IPS-18c (cell line): ENCODE measurements at regions not wholly inside any gene's neighbourhood (a gene's known extent, or its start where the extent isn't known, plus 50 kb on each side); places are given as distances from the start of the nearest gene placed in this dataset.

ENCODE experiments used
- H3K4me3 ChIP-seq: 2 replicates; pipeline ENCODE4 v1.7.0; 2013; ENCODE audit warnings: low read depth, mild to moderate bottlenecking, low read length, moderate library complexity; ENCODE audit not compliant: insufficient read depth
- H3K9me3 ChIP-seq: one replicate; pipeline ENCODE4 v1.6.1; 2013; ENCODE audit warnings: mild to moderate bottlenecking, low read length, moderate library complexity; ENCODE audit not compliant: control insufficient read depth, insufficient read depth

DNA sequence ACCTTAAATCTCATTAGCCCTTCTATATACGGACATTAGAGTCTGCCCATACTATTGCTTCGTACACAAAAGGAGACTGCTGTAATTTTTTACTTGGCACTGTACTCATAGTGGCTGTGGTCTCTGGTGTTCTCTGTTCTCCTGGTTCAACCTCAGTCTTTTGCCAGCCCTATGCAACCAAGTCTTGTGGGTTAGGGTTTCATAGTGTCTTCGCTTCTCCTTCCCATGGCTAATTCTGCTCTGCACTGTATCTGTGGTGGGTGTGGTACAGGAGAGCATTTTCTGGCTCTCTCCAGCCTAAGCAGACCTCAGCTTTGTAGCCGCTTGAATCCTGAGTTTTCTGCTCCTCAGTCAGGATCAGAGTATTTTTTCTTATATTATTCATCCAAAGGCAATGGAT is 981.2 kb downstream of the SQOR start:
- H3K4me3 ChIP-seq = no peak overlapping the region
- peaks cover 6% of the 10 kb centered on the region for H3K9me3 ChIP-seq

DNA sequence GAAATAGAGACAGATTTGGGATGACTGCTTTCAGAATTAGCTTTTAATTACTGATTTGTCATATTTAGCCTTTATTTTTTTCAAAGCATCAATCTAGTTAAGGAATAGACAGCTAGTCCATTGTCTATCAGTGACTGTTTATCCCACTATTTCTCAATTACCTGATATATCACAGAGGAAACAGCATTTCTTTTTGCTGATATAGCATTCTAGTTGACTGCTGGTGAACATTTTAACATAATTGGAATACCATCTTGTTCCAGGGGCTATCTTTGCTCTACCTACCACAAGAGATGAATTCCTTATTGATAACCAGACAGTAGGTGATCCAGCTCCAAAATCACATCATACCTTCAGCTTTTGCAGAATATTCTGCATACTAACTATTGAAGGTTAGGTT is 982.7 kb downstream of the SQOR start:
- Histone ChIP-seq H3K9me3 (peaks cover 6% of the 10 kb centered on the region), H3K4me3 (no peak overlapping the region)

DNA sequence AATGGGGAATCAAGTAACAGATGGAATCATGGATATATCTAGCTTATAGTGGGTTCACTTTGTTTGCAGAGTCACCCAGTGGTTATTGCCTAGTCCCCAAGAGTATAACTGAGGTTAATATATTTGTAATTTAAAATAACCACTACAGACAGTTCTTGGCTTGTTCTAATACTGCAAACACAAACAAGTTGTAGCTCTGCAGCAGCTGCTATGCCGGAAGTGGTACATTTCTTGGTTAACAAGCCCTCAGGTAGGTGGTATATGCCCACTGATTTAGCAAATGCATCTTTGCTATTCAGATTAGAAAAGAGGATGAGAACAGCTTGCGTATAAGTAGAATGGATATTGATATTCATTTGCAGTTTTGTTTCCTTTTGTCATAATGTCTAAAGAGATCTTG is 984.2 kb downstream of the SQOR start:
- peaks cover 6% of the 10 kb centered on the region for H3K9me3 ChIP-seq
- no peak overlapping the region for H3K4me3 ChIP-seq

DNA sequence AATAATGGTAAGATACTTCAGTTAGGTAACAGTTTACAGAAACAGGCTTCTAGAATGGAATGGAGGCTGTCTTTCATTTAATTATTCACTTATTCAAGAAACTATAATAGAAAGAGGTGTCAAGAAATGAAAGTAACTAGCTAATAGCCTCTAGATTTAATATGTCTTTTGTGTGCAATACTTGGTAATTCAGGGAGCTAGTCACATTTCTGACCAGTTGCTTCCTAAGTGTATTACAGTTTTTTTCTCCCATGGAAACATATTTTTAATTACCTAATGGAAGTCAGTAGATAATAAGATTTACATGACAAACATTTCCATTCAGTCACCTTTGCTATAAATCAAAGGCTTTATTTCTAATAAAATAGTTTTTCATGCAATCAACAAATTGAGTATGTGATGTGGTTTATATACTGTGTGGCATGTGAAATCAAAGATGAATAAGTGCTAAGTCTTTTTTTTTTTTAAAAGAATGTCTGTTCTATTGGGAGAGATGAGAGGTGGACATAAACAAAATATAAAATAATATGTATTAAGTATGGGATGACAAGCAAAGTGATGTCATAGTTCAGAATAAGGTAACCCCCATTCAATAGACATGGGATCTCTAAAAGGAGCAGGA is 985.7 kb downstream of the SQOR start:
- Histone ChIP-seq H3K9me3 (peaks cover 3% of the 10 kb centered on the region), H3K4me3 (no peak overlapping the region)

DNA sequence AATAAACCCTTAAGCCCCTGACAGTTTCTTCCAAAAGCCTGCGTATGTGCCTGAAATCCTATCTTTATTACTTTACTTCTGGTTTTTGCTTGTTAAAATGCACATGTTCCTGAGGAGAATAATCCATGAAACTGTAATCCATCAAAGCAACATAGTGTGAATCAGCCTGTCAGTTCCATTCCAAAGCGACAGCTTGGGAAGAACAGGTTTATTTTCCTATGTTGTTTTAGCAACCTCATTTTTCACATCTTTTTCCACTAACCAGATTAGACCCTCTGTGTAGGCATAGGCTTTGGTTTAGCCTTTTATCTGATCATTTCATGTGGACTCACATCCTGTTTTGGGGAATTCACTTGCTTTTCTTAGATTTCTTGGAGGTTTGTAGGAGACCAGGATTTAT is 988.0 kb downstream of the SQOR start:
- H3K4me3 ChIP-seq = no peak overlapping the region
- H3K9me3 ChIP-seq = peaks cover 3% of the 10 kb centered on the region

DNA sequence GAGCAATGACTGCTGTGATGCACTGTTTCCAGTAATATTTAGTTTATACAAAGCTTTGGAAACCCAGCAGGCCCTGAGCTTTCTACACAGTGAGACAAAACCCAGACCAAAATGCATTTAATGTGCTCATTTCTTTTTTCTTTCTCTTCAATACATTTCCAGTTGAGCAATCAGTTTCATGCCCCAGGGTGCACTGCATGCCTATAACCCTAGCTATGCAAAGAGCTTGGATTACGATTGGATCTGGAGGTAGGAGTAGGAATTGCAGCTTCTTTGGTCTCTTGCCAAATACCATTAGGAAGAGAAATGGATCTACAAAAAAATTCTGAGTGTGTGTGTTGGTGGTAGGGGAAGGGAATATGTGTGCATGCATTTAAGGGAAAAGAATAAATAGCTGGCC is 1001.4 kb downstream of the SQOR start:
- Histone ChIP-seq H3K9me3 (no peaks in the 10 kb centered on the region), H3K4me3 (no peak overlapping the region)

DNA sequence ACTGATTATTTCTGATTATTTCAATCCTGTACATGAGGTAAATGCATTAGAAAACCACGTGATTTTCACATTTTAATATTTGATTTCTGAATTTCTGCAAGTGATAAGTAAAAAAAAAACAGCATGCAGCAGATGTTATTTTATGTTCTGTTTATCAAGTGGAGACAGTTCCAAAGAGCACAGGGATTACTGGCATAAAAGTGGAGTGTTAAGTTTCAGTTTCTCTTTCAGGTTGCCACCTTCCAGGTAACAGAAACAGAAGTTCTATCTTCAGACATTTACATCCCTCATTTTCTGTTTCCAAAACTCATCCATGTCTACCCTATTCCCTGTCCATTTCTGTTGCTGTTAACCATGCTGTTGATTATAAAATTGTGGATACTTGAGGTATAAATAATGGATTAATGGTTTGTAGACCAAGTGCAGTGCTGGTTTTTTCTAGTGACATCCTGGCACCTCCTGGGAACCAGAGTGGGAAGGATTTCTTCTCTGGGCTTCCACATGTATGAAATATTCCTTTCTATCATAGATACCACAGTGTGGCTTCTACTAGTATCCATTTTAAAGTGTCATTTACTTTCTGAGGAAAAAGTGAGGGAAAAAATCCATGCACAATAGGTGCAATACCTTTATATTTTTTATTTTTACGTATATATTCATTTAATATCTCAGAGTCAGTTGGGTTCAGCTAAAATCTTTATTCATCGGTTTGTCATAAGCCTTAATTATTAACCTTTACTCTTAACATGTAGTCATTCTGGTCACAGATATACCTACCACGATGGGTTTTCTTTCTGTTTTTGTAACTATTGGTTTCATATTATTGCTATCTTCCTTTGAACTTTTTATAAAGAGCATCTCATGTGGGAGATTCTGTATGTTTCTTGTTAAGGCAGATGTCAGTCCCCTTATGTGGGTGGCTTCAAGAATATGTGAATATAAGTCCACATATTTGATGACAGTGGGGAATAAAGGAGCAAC is 1010.0 kb downstream of the SQOR start:
- H3K4me3 ChIP-seq = no peak overlapping the region
- no peaks in the 10 kb centered on the region for H3K9me3 ChIP-seq

DNA sequence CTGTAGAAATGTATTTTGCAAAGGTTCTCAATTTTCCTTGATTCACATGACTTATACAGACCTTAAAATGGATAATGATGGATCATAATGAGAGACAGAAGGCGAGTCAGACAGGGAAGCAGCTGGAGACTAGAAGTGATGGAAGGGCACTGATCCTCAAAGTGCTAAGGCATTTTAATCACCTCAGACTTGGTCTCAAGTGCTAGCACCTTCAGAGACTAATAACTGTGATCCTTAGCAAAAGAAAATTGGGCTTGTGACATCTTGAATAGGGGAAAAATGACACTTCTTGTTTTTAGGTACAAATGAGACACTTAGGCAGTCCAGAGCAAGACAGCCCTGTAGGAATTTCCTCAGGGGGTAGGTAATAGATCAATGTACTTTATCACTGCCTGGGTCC is 1011.7 kb downstream of the SQOR start:
- Histone ChIP-seq H3K4me3 (no peak overlapping the region), H3K9me3 (no peaks in the 10 kb centered on the region)

DNA sequence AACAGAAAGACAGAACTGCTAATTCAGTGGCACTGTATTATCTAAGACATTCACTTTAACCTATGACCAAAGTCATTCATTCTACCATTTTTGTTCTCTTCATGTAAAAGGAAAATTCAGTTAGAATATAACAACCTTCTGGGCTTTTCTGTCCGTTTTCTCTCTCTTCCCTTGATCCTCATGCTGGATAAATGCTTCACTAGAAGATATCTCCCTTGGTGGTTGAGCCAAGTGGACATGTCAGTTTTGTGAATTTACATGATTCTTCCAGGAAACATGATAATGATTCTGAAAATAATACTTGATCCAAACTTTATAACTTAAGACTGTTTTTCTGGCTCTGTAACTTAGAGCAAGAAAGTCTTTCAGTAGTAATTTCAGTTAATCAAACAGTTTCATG is 1012.2 kb downstream of the SQOR start:
- Histone ChIP-seq H3K9me3 (no peaks in the 10 kb centered on the region), H3K4me3 (no peak overlapping the region)

DNA sequence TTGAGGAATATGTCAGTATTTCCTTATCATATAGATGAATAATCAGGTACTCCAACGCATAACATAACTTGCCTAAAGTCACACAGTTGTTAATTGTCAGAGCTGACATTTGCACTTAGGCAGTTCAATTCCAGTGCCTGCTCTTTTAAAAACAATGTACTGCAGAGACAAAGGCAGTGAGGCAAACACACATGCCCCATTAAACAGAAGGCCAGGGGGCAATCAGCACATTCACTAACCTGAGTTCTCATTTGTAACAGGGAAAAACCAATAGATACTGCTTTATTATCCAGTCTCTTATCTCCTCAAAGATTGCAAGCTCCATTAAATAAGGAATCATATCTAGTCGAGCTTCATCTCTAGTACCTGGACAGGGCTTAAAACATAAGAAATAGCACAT is 1017.4 kb downstream of the SQOR start:
- Histone ChIP-seq H3K9me3 (no peaks in the 10 kb centered on the region), H3K4me3 (no peak overlapping the region)

DNA sequence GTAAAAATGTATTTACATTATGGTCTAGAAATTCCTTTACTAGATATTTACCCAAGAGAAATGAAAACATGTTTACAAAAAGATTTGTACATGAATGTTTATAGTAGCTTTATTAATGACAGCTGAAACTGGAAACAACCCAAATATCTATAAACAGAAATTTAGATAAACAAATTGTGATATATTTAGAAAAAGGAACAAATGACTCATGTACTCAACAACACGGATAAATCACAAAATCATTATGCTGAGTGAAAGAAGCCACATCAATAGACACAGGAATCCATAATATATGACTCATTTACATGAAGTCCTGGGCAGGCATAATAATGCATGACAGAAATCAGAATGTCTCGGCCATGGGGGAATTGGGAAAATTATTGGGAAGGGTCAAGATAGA is 1020.2 kb downstream of the SQOR start:
- H3K9me3 ChIP-seq = no peaks in the 10 kb centered on the region

DNA sequence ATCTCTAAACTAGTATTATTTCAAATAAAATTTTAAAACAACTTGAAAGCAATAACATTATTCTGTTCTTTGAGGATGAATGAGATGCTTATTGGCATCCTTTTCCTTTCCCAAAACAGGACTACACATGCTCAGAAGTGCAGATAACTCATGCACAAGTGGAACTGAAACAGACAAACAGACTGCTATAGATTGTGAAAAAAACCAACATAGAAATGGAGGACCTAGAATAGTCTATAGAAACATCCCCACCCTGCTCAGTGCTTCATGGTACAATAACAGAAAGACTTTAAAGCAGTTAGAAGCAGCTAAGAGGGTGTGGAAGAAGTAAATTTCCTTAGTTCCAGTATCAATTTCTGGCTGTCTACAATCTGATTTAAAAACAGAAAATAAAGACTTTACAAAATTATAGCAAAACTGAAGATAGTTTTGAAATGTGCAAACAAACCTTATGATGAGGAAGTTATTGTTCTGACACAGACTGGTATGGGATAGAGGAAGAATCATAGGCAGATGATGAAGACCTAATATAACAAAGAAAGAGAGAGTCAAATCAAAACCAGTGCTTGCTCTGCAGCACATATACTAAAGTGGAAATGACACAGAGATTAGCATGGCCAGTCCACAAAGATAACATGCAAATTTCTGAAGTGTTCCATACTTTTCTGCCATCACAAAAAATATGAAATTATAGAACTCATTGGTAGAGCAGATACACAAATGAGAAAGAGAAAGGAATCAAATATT is 1025.4 kb downstream of the SQOR start:
- no peak overlapping the region for H3K4me3 ChIP-seq
- no peaks in the 10 kb centered on the region for H3K9me3 ChIP-seq

More for the DNA sequence above, 1020.2 kb downstream of the SQOR start:
- no peak overlapping the region for H3K4me3 ChIP-seq

DNA sequence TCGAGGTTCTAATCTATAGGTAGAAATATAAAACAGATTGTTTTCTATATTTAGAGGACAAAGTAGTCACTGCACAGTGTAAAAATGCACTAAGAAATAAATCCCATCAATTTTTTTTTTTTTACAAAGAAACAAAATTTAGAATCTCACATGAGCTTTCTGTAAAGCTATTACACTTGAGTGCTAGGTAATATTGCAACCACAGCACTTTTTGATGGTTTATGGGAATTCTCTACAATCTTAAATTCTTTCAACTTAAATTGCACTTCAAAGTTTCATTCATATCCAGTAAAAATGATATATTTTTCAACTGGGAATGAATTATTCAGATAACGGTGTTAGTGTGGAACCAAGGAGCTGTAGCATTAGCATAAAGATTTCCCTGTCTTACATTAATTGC is 1035.4 kb downstream of the SQOR start:
- no peak overlapping the region for H3K4me3 ChIP-seq

DNA sequence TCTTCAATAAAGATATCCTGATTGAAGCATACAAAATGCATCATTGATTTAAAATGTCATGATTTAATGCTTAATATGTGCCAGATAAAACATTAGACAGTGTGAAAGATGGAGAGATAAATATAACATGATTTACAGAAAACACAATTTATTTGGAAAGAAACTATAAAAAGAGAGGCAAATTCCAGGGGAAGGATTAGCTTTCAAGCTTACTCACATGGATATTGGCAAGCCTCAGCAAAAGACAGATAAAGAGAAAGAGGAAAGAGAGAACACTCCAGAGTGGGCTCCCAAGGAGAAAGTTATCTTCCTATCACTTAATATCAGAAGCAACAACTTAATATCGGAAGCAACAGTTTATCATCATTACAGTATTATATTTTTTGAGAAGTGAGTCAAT is 1036.5 kb downstream of the SQOR start:
- H3K9me3 ChIP-seq = no peaks in the 10 kb centered on the region

More for the DNA sequence above, 1035.4 kb downstream of the SQOR start:
- H3K9me3 ChIP-seq = no peaks in the 10 kb centered on the region

DNA sequence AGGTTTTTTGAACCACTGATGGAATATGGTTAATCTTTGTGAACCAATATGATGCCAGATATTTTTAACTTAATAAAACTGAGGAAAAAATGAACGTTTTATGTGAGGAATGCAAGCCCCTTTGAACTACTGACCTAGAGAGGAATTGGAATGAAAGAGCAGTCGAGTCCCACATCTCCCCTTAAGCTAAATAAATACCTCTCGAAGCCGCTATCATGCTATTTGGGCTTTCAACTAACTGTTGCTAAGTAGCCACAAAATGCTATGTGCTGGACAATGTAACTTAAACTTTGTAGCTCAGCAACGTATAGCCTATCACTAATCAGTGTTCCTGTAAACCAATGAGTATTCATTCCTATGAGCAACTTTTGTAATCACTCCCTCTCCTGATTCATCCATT is 1037.2 kb downstream of the SQOR start:
- no peak overlapping the region for H3K4me3 ChIP-seq
- H3K9me3 ChIP-seq = no peaks in the 10 kb centered on the region

More for the DNA sequence above, 1036.5 kb downstream of the SQOR start:
- no peak overlapping the region for H3K4me3 ChIP-seq

DNA sequence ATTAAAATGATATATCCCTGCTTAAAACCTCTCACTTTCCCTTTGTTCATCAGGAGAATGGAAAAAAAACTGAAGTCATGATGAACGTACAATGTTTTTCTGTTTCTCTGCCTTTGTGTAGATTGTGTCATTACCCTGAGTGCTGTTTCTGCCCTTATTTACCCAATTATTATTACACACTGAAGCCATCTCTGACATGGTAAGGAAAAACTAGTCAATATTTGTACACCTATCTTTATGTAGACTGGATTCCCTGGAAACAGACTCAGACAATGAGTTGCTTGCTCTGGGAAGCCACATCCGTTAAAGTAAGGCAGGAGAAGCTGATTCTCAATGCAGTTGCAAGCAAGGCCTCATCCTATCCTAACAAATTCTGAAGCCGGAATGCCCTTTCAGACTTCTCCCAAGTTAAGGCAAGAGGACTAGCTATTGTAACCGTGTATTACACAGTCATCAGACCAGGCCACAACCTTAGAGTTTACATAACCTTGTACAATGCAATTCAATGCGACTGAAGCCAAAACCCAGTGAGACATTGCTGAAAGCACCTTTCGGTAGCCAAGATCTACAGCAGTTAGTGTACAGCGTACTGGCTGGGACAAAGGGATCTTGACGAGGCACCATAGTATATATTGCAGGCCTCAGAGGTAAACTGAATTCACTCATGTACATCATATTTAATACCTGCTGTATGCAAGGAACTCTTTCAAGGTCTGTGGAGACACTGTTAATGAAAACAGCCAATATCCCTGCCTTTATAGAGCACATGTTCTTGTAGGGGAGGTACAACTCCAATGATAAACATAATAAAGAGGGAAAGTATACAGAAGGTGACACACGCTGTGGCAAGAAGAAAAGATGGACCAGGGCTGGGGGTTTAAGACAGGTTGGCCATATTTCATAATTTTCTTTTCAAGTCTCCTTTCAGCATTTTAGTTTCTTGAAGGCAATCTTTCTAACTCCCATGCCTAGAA is 1040.8 kb upstream of the SEMA6D start:
- Histone ChIP-seq H3K9me3 (no peaks in the 10 kb centered on the region), H3K4me3 (no peak overlapping the region)

DNA sequence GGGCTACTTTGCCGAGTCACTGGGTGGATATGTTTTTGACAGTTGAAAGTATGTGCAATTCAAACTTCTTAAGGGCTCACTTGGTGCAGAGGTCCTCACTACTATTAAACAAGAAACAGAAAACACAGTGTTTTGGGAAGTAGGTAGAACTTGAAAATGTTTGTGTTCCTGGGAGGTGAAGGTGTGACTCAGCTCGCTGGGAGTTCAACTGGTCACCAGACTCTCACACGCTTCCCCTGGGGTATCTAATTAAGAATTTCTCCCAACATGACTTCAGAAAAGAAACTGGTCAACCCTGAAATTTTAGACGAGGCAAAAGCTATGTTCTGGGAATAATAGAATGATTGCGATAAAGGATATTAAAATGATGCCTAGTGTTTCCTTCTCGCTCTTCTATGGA is 1039.8 kb upstream of the SEMA6D start:
- no peak overlapping the region for H3K4me3 ChIP-seq

More for the DNA sequence above, 1039.8 kb upstream of the SEMA6D start:
- no peaks in the 10 kb centered on the region for H3K9me3 ChIP-seq
